Activated T-cell treated with anti-CD3 and anti-CD28 coated beads, Interleukin-2, amount 50 U/mL, for 1 hour (primary cell): ENCODE measurements at regions not wholly inside any gene's neighbourhood (a gene's known extent, or its start where the extent isn't known, plus 50 kb on each side); places are given as distances from the start of the nearest gene placed in this dataset.
"Not testable (repeated sequence)": the region's sequence is repeated elsewhere in the genome, so short reads cannot be mapped to it uniquely, and the experiment has no call there.

Experiments used
- DNase-seq: peaks from one replicate; pipeline ENCODE4 v3.0.0-alpha.2; 2020

DNA sequence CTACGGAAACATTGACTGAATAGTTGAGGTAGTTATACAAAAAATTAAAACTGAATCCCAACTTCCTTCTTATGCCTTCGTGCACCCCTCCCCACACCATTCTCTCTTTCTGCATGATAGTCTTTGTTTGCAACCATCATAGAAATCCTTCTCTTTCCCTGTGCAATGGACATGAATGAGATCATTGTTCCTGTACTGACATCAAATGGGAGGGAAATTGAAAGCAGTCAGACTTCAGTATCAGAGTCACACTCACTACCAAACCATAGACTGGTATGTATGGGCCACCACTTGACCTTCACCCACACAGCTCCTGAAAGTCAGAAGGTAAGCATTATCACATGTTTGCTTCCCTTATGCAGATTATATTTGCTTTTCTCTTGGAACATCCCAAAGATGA lies 782.8 kb downstream of the BCL11A start:
- no peak for DNase-seq

DNA sequence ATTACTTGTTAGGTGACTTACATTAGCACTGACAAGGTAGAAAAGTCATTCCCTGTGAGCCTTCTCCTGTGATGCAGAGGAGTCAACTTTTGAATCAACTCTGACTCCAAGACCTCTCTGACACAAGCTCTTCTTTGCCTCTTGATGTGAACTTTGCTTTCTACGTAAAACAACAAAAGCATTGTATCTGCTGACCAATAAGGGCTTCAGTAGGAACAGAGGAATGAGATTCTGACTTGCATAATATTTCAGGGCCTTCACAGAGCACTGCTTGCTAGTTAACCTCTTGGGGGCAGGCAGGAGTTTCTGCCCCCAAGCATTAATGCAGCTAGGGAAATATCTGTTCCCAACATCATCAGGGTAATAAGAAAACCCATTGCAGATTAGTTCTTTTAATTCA lies 791.5 kb downstream of the BCL11A start:
- DNase-seq = no peak

- no peak for DNase-seq
Measured at GRCh38 chr2:59756150-59756549, 797.3 kb downstream of the BCL11A start.

DNA sequence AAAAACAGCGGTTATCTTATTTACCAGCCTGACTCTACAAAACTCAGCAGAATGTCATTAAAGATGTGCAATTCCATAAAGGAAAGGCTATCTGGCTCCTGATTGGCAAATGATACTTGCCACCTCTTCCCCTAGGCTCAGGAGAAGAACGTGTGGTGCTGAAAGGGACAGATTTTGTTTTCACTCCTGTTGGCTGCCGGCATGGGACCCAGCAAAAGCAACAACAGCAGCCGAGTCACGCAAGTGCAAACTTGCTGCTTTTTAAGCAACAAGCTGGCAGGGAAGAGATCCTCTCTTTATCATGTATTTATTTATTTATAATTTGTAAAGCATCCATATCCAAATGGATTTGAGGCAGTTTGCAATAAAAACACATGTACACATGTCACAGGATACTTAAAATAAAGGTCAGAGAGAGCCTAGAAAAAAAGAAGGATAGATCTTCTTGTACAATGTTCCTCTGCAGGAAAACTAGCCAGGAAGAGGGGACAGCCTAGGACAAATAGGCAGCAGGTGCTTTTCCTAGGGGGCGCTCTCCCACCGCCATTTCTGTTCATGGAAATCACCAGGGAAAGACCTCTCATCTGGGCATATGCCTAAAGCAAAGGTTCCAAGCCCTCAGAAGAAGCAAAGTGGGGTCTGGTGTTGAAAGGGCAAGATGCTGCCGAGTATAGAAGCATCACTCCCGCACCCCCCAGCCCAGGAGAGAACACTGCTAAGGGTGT lies 799.3 kb downstream of the BCL11A start:
- no peak for DNase-seq

- no peak for DNase-seq
Measured at GRCh38 chr2:59752512-59752911, 800.9 kb downstream of the BCL11A start.

- DNase-seq = no peak
Measured at GRCh38 chr2:59752071-59752470, 801.4 kb downstream of the BCL11A start.

GRCh38 chr2:59751214-59751613 lies 802.2 kb downstream of the BCL11A start:
- DNase-seq = not testable (repeated sequence)

- no peak for DNase-seq
Measured at GRCh38 chr2:59746291-59746690, 807.2 kb downstream of the BCL11A start.

GRCh38 chr2:59745085-59745484 lies 808.4 kb downstream of the BCL11A start:
- no peak for DNase-seq

- no peak for DNase-seq
Measured at GRCh38 chr2:59744436-59744835, 809.0 kb downstream of the BCL11A start.

DNA sequence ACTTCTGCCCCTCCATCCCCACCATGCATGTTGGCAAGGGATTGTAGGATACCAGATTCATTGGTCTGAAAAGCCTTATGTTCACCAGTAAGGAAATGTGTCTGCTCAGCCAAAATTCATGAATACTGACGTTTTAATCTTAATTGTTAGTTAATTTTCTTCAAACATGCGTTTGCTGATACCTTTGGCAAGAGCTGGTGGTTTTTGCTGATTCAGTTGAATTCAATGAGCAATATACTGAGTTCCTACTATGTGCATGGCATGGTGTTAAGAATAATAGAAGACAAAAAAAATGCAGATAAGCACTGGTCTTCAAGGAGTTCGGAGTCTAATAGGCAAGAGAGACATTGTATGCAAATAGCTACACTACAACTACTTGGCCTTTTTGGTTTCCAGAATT lies 811.6 kb downstream of the BCL11A start:
- DNase-seq = no peak

GRCh38 chr2:59739166-59739565 lies 814.3 kb downstream of the BCL11A start:
- no peak for DNase-seq

GRCh38 chr2:59737299-59737698 lies 816.2 kb downstream of the BCL11A start:
- no peak for DNase-seq

GRCh38 chr2:59734743-59735142 lies 818.7 kb downstream of the BCL11A start:
- DNase-seq = no peak

DNA sequence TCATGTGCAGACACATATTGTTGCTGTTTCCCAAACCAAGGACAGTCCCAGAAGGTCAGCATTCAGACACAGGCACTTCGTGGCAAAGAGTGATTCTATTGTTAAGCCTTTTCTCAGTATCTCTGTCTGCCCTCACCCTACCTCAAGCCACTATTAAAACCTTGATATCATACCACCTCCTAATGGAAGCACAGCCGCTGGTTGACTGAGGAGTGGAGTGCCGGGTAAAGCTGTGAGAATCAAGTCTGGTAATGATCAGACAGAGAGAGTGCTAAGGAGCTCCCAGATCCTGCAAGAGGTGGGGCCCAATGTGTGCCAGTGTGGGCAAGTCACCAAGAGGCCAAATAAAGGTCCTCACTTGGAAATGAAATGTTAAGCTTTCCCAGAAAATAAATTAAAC lies 819.5 kb downstream of the BCL11A start:
- no peak for DNase-seq

DNA sequence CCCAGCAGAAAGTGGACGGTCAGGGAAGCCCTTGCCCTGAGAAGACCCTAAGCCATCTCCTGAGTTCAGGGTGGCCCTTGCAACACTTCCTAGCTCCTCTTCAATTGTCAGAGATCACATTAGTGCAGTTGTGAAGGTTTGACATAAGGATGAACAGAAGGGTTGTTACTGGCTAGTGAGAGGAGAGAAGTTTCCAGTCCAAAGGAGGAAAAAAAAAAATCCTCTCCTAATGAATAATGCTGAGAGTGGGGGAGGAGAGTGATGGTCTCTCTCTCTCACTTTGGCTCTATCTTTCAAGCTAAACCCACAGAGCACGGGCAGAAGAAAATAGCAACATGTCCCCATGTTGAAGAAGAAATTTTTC lies 819.9 kb downstream of the BCL11A start:
- DNase-seq = no peak

- no peak for DNase-seq
Measured at GRCh38 chr2:59732871-59733566, 820.4 kb downstream of the BCL11A start.

GRCh38 chr2:59727121-59727590 lies 826.3 kb downstream of the BCL11A start:
- no peak for DNase-seq

DNA sequence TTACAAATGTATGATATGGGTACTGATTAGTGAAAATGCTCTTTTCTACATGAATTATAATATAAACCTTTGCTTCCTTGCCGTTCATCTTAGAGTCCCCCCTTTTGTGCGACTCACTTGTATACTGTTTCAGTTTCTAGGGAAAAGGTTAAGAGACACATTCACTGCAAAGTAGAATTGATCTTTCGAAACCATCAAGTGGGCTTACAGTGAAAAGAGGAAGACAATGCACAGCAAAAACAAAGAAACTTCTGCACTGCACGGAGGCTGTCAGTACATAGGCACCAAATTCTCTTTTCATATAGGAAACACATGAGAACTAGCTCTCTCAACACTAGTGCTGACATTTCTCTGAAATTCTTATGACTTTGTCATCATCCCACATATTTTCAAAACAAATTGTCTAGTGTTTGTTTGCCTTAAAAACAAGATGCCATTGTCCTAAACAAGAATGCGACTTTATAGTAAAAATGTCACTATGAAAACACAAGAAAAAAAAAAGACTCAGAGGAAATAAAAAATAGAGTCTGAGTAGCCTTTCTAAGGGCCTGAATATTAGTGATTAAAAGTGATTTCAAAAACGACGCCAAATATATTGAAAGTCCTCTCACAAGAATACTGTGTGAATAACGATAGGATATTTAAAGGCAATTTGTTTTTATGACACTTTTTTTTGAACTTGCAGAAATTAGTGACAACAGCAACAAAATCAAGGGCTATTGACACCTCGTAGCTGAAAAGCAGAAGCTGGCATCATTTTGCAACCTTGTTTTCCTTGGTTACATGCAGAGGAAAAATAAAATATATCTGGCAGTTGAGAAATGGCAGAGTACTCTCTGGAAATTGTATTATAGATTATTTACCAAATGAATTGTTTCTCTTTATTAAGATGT lies 827.0 kb downstream of the BCL11A start:
- DNase-seq = no peak

DNA sequence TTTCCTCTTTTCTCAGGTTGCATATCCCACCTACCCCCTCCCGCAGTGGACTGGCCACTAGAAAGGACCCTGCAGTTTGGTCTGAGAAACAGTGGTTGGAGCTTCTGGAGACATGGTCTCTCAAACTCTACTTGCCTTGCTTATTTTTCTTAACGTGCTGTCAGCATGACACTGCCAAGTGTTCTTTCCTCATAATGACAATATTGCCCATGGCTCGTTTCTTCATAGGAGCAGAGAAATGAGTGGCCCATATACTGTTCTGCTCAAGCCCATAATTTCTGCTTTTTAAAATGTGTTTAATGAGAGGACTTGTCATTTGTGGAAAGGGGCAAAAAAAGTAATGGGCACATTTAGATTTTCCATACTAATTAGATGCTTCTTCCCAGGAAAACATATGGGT lies 828.7 kb downstream of the BCL11A start:
- DNase-seq = no peak

- no peak for DNase-seq
Measured at GRCh38 chr2:59720296-59720866, 833.1 kb downstream of the BCL11A start.

GRCh38 chr2:59713577-59713976 lies 839.9 kb downstream of the BCL11A start:
- no peak for DNase-seq

DNA sequence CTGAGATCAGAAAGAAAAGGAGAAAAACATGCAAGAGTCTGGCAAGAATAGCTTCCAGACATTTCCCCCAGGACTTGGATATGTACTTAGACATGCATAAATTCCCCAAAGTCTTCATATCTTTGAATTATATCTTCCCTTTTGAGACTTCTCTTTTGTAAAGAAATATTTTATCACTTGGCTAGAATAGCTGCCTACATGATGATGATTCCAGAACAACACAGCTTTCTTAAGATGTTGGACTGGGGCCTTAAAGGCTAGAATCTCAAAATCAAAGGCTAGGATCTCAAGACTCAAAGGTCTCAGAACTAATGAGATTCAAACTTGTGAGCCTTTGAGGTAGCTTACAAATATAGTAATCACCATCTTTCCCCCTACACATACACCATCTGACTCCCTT lies 842.3 kb downstream of the BCL11A start:
- DNase-seq = no peak
